A549 (cell line): ENCODE measurements at regions not wholly inside any gene's neighbourhood (a gene's known extent, or its start where the extent isn't known, plus 50 kb on each side); places are given as distances from the start of the nearest gene placed in this dataset.

ENCODE experiments used
- ATAC-seq, 2 experiments: fragments of 200-7000 bp in 1 of 2; fragments of >200 bp in 1 of 2; cut with Nextera tagmentation in 1 of 2; cut with Tn5 transposase in 1 of 2; 3 replicates each; pipeline versions ENCODE4 v1.8.0 to v1.9.1; 2018 to 2020; ENCODE audit warnings: mild to moderate bottlenecking in 1 of 2, moderate library complexity in 1 of 2
- CTCF ChIA-PET: fragments of 300-600 bp; sonication (Branson Sonifier 250); formaldehyde crosslinking; extraction: SDS; loops from one replicate; lab custom pipeline; 2021; ENCODE audit warnings: antibody characterized with exemption, inconsistent platforms; lab: Yijun Ruan, JAX
- POLR2A ChIA-PET: fragments of 350-600 bp; formaldehyde crosslinking; extraction: SDS; loops from one replicate; lab custom pipeline; 2021; ENCODE audit warnings: antibody characterized with exemption, inconsistent platforms; lab: Yijun Ruan, JAX
- DNase-seq, 2 experiments: peaks; one replicate each; pipeline versions ENCODE4 v3.0.0 to v3.0.0-alpha.2; 2011 to 2016; ENCODE audit warnings: low read depth in 1 of 2, low spot score in 1 of 2
- FAIRE-seq: peaks from 2 replicates; lab custom pipeline; 2011; peaks lifted over from hg19 to GRCh38; lab: Jason Lieb, UNC
- H3K27ac ChIP-seq, 2 experiments: fragments of >200 bp; sonication (Bioruptor Twin); formaldehyde crosslinking; 3 replicates each; pipeline ENCODE4 v1.5.1; 2016 to 2017
- H3K4me1 ChIP-seq: fragments of >200 bp; sonication (Bioruptor Twin); formaldehyde crosslinking; 3 replicates; pipeline ENCODE4 v1.6.1; 2016
- H3K4me2 ChIP-seq: fragments of >200 bp; sonication (Bioruptor Twin); formaldehyde crosslinking; 3 replicates; pipeline ENCODE4 v1.6.1; 2016
- H3K4me3 ChIP-seq: fragments of >200 bp; sonication (Bioruptor Twin); formaldehyde crosslinking; 3 replicates; pipeline ENCODE4 v1.5.1; 2016
- H3K9me3 ChIP-seq: fragments of >200 bp; sonication (Bioruptor Twin); formaldehyde crosslinking; 3 replicates; pipeline ENCODE4 v1.6.1; 2016
- CBX8 ChIP-seq: fragments of 200-600 bp; sonication (generic); IDR thresholded peaks from 2 replicates; pipeline ENCODE4 v1.6.1; 2016
- CEBPB ChIP-seq, 2 experiments: fragments of >200 bp in 1 of 2; sonication (Bioruptor Twin) in 1 of 2; formaldehyde crosslinking in 1 of 2; IDR thresholded peaks; 2 replicates each; pipeline ENCODE4 v1.6.1; 2012 to 2016
- CHD4 ChIP-seq: fragments of 200-600 bp; sonication (generic); IDR thresholded peaks from 2 replicates; pipeline ENCODE4 v1.6.1; 2016; ENCODE audit warnings: antibody characterized with exemption, mild to moderate bottlenecking, borderline replicate concordance
- FOSL2 ChIP-seq, 2 experiments: fragments of 450-650 bp in 1 of 2; fragments of >200 bp in 1 of 2; sonication (Bioruptor Twin) in 1 of 2; formaldehyde crosslinking; IDR thresholded peaks; 2 replicates each; pipeline versions ENCODE4 v1.5.0 to v1.6.1; 2016 to 2020; ENCODE audit warnings: mild to moderate bottlenecking in 1 of 2, moderate library complexity in 1 of 2
- FOXS1 ChIP-seq: fragments of 250-450 bp; sonication (Bioruptor Pico); IDR thresholded peaks from 2 replicates; pipeline ENCODE4 v1.5.0; 2020; ENCODE audit warnings: mild to moderate bottlenecking, moderate library complexity
- HDAC2 ChIP-seq: fragments of 200-600 bp; sonication (generic); IDR thresholded peaks from 2 replicates; pipeline ENCODE4 v1.6.1; 2016
- HEYL ChIP-seq: fragments of 250-450 bp; sonication (Bioruptor Pico); IDR thresholded peaks from 2 replicates; pipeline ENCODE4 v1.8.0; 2021; ENCODE audit warnings: mild to moderate bottlenecking, moderate library complexity
- JUN ChIP-seq, 2 experiments: fragments of >200 bp; sonication (Bioruptor Twin); formaldehyde crosslinking; IDR thresholded peaks; 2 replicates in 1 of 2; 3 replicates in 1 of 2; pipeline ENCODE4 v1.6.1; 2016 to 2017
- JUNB ChIP-seq: fragments of >200 bp; sonication (Bioruptor Twin); formaldehyde crosslinking; IDR thresholded peaks from 2 replicates; pipeline ENCODE4 v1.6.1; 2016
- KDM5A ChIP-seq: fragments of 200-600 bp; sonication (generic); IDR thresholded peaks from 2 replicates; pipeline ENCODE4 v1.6.1; 2016; ENCODE audit warnings: antibody characterized with exemption, mild to moderate bottlenecking
- MAZ ChIP-seq: fragments of 150-350 bp; IDR thresholded peaks from 2 replicates; pipeline ENCODE4 v1.6.1; 2014; ENCODE audit warnings: antibody characterized with exemption, low read depth, low read length, borderline replicate concordance
- NFE2L2 ChIP-seq: fragments of 150-350 bp; conservative IDR thresholded peaks from 2 replicates; pipeline ENCODE4 v1.6.1; 2014; ENCODE audit warnings: low read length
- NPAS2 ChIP-seq: fragments of 250-450 bp; sonication (Bioruptor Pico); IDR thresholded peaks from 2 replicates; pipeline ENCODE4 v1.8.0; 2022; ENCODE audit warnings: mild to moderate bottlenecking, moderate library complexity, borderline replicate concordance
- NR3C1 ChIP-seq: fragments of >200 bp; sonication (Bioruptor Twin); formaldehyde crosslinking; IDR thresholded peaks from 3 replicates; pipeline ENCODE4 v1.6.1; 2017
- RARB ChIP-seq: fragments of 250-450 bp; sonication (Bioruptor Pico); IDR thresholded peaks from 2 replicates; pipeline ENCODE4 v1.8.0; 2021; ENCODE audit warnings: mild to moderate bottlenecking, moderate library complexity
- RCOR1 ChIP-seq: fragments of 150-350 bp; IDR thresholded peaks from 2 replicates; pipeline ENCODE4 v1.6.1; 2014; ENCODE audit warnings: antibody characterized with exemption, low read length, low read depth
- SMC3 ChIP-seq: fragments of >200 bp; sonication (Bioruptor Twin); formaldehyde crosslinking; IDR thresholded peaks from 3 replicates; pipeline ENCODE4 v1.6.1; 2018; ENCODE audit warnings: inconsistent platforms
- TFCP2L1 ChIP-seq: fragments of 250-450 bp; sonication (Bioruptor Pico); IDR thresholded peaks from 2 replicates; pipeline ENCODE4 v1.5.0; 2021; ENCODE audit warnings: mild to moderate bottlenecking
- TP53 ChIP-seq: fragments of 250-450 bp; sonication (Bioruptor Pico); IDR thresholded peaks from 2 replicates; pipeline ENCODE4 v1.5.0; 2021; ENCODE audit warnings: mild to moderate bottlenecking, moderate library complexity
- WGBS: methylation state at CpG from one replicate; pipeline ENCODE4 v1.1.6; 2017; ENCODE audit errors: missing lambda C conversion rate; 5-methylcytosine and 5-hydroxymethylcytosine counted together
- TF ChIP-seq, protein P1 (sequence below): fragments of 250-450 bp; sonication (Bioruptor Pico); IDR thresholded peaks from 2 replicates; pipeline ENCODE4 v1.5.0; 2020; ENCODE audit warnings: low read depth, mild to moderate bottlenecking, moderate library complexity
- TF ChIP-seq, protein P2 (sequence below): IDR thresholded peaks from 2 replicates; pipeline ENCODE4 v1.6.1; 2012
- TF ChIP-seq, protein P3 (sequence below): fragments of 250-450 bp; sonication (Bioruptor Pico); IDR thresholded peaks from 2 replicates; pipeline ENCODE4 v1.5.0; 2021; ENCODE audit warnings: mild to moderate bottlenecking, moderate library complexity, borderline replicate concordance
- TF ChIP-seq, protein P4 (sequence below): fragments of 450-650 bp; IDR thresholded peaks from 2 replicates; pipeline ENCODE4 v1.6.1; 2014; ENCODE audit warnings: antibody characterized with exemption
- TF ChIP-seq, protein P5 (sequence below): IDR thresholded peaks from 2 replicates; pipeline ENCODE4 v1.6.1; 2012
- TF ChIP-seq, protein P6 (sequence below): IDR thresholded peaks from 2 replicates; pipeline ENCODE4 v1.6.1; 2012; ENCODE audit warnings: low read depth, borderline replicate concordance

DNA sequence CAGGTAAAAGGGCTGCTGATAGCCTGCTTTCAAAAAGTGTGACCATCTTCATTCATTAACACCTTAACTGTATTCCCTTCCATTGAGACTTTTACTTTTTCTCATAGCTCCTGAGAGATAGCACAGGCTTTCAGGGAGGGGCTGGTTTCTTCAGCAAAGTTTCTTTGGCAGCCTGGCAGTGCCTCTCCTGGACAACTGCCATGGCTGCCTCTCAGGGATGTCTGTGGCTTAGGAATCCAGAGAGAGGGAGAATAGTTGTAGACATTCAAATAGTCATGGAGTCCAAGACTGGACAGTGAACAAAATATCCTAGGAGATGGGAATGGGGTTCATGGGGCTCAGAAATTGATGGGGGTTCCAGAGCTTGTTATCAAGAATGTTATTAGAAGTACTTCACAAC is 81.1 kb downstream of the FAM47B start:
- ATAC-seq: no peak
- Histone ChIP-seq H3K9me3 (no peaks in the 10 kb centered on the region), H3K4me2 (no peak overlapping the region), H3K4me1 (no peaks in the 10 kb centered on the region), H3K4me3 (no peak overlapping the region), H3K27ac (no peak overlapping the region)
- no peak for TF ChIP-seq NR3C1
- no peak for TF ChIP-seq JUNB
- TF ChIP-seq, protein P1, sequence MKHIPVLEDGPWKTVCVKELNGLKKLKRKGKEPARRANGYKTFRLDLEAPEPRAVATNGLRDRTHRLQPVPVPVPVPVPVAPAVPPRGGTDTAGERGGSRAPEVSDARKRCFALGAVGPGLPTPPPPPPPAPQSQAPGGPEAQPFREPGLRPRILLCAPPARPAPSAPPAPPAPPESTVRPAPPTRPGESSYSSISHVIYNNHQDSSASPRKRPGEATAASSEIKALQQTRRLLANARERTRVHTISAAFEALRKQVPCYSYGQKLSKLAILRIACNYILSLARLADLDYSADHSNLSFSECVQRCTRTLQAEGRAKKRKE (CRISPR knock-in tag): no peak
- no peak for TF ChIP-seq HDAC2
- TF ChIP-seq, protein P2, sequence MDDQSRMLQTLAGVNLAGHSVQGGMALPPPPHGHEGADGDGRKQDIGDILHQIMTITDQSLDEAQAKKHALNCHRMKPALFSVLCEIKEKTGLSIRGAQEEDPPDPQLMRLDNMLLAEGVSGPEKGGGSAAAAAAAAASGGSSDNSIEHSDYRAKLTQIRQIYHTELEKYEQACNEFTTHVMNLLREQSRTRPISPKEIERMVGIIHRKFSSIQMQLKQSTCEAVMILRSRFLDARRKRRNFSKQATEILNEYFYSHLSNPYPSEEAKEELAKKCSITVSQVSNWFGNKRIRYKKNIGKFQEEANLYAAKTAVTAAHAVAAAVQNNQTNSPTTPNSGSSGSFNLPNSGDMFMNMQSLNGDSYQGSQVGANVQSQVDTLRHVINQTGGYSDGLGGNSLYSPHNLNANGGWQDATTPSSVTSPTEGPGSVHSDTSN: no peak
- no peak for TF ChIP-seq FOSL2 (IDR thresholded peaks at IDR 0.05)
- TF ChIP-seq FOSL2 (CRISPR knock-in tag; IDR thresholded peaks at IDR 0.05): no peak
- no peak for TF ChIP-seq HEYL (CRISPR knock-in tag)
- DNase-seq: no peak
- ChIA-PET POLR2A (no interaction called here), CTCF (no interaction called here)
- FAIRE-seq: no peak

DNA sequence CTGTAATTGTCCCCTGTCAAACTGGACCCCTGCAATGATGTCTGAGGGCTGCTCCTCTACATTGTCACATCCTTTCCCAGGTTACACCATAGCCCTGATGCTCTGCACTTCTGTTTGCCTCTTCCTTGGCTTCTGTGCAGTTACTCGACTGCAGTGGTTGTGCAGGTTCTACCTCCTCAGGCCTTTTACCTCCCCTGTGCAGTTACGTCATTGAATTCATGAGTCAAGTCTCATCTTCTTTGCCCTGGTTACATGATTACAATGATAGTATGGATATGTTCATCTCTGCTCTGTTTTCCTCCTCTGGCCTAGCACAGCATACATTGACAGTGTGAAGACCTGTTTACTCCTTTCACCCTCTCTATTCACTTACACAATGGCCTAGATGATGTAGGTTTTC is 83.2 kb downstream of the FAM47B start:
- TF ChIP-seq, protein P3, sequence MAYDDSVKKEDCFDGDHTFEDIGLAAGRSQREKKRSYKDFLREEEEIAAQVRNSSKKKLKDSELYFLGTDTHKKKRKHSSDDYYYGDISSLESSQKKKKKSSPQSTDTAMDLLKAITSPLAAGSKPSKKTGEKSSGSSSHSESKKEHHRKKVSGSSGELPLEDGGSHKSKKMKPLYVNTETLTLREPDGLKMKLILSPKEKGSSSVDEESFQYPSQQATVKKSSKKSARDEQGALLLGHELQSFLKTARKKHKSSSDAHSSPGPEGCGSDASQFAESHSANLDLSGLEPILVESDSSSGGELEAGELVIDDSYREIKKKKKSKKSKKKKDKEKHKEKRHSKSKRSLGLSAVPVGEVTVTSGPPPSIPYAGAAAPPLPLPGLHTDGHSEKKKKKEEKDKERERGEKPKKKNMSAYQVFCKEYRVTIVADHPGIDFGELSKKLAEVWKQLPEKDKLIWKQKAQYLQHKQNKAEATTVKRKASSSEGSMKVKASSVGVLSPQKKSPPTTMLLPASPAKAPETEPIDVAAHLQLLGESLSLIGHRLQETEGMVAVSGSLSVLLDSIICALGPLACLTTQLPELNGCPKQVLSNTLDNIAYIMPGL (CRISPR knock-in tag): no peak
- no peak for TF ChIP-seq CHD4
- TF ChIP-seq NFE2L2: no peak
- TF ChIP-seq NR3C1: no peak
- TF ChIP-seq JUNB: no peak
- TF ChIP-seq MAZ: no peak
- no peak for TF ChIP-seq HEYL (CRISPR knock-in tag)
- TF ChIP-seq, protein P4, sequence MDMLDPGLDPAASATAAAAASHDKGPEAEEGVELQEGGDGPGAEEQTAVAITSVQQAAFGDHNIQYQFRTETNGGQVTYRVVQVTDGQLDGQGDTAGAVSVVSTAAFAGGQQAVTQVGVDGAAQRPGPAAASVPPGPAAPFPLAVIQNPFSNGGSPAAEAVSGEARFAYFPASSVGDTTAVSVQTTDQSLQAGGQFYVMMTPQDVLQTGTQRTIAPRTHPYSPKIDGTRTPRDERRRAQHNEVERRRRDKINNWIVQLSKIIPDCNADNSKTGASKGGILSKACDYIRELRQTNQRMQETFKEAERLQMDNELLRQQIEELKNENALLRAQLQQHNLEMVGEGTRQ: no peak
- TF ChIP-seq KDM5A: no peak
- TF ChIP-seq, protein P5, sequence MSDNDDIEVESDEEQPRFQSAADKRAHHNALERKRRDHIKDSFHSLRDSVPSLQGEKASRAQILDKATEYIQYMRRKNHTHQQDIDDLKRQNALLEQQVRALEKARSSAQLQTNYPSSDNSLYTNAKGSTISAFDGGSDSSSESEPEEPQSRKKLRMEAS: no peak

DNA sequence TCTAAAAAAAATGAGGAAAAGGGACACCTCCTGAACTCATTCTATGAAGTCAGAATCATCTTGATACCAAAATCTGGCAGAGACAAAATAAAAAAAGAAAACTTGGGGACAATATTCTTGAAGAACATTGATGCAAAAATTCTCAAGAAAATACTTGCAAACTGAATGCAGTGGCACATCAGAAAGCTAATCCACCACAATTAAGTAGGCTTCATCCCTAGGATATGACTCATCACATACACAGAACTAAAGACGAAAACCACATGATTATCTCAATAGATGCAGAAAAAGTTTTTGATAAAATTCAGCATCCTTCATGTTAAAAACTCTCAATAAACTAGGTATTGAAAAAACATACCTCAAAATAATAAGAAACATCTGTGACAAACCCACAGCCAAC is 98.3 kb downstream of the FAM47B start:
- DNase-seq (no peak), FAIRE-seq (no peak)
- TF ChIP-seq CEBPB (IDR thresholded peaks at IDR 0.05) (no peak), JUN (IDR thresholded peaks at IDR 0.05) (no peak), RCOR1 (no peak), CBX8 (no peak), NPAS2 (CRISPR knock-in tag) (no peak), FOXS1 (no peak), RARB (no peak), TP53 (no peak), TFCP2L1 (CRISPR knock-in tag) (no peak), SMC3 (no peak)
- TF ChIP-seq, protein P6, sequence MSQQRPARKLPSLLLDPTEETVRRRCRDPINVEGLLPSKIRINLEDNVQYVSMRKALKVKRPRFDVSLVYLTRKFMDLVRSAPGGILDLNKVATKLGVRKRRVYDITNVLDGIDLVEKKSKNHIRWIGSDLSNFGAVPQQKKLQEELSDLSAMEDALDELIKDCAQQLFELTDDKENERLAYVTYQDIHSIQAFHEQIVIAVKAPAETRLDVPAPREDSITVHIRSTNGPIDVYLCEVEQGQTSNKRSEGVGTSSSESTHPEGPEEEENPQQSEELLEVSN: no peak

More for the DNA sequence above, 83.2 kb downstream of the FAM47B start:
- Histone ChIP-seq H3K4me3 (no peak overlapping the region), H3K9me3 (no peaks in the 10 kb centered on the region), H3K27ac (no peak overlapping the region), H3K4me2 (no peak overlapping the region), H3K4me1 (no peaks in the 10 kb centered on the region)
- ATAC-seq (no peak), FAIRE-seq (no peak), DNase-seq (no peak)
- ChIA-PET CTCF (no interaction called here), POLR2A (no interaction called here)
- 56% methylated on average over 2 of the region's 2 CpGs for WGBS

More for the DNA sequence above, 98.3 kb downstream of the FAM47B start:
- no peak overlapping the region for H3K27ac ChIP-seq
- ATAC-seq: no peak
- POLR2A ChIA-PET: no interaction called here
- H3K4me1 ChIP-seq: no peaks in the 10 kb centered on the region
- WGBS: 9% methylated on average over 1 of the region's 1 CpG
- H3K4me2 ChIP-seq: no peak overlapping the region
- CTCF ChIA-PET: no interaction called here
- no peak overlapping the region for H3K4me3 ChIP-seq
- H3K9me3 ChIP-seq: no peaks in the 10 kb centered on the region
